Mesodermal cell (in vitro differentiated cells): ENCODE measurements at regions not wholly inside any gene's neighbourhood (a gene's known extent, or its start where the extent isn't known, plus 50 kb on each side); places are given as distances from the start of the nearest gene placed in this dataset.
"Not testable (repeated sequence)": the region's sequence is repeated elsewhere in the genome, so short reads cannot be mapped to it uniquely, and the experiment has no call there.

Source experiments
- H3K27ac ChIP-seq: 2 replicates; pipeline ENCODE4 v1.7.0; 2013; ENCODE audit warnings: mild to moderate bottlenecking, low read depth, low read length, moderate library complexity; ENCODE audit not compliant: severe bottlenecking
- H3K36me3 ChIP-seq: 2 replicates; pipeline ENCODE4 v1.7.1; 2013; ENCODE audit warnings: mild to moderate bottlenecking, low read length, moderate library complexity; ENCODE audit not compliant: control insufficient read depth, insufficient read depth
- H3K4me1 ChIP-seq: one replicate; pipeline ENCODE4 v1.7.1; 2013; ENCODE audit warnings: mild to moderate bottlenecking, low read length; ENCODE audit not compliant: insufficient read depth, control insufficient read depth, poor library complexity, severe bottlenecking
- H3K4me3 ChIP-seq: 2 replicates; pipeline ENCODE4 v1.7.0; 2013; ENCODE audit warnings: low read length, control low read depth, mild to moderate bottlenecking; ENCODE audit not compliant: insufficient read depth, poor library complexity, severe bottlenecking; ENCODE audit errors: extremely low read depth
- H3K9me3 ChIP-seq: 2 replicates; pipeline ENCODE4 v1.7.1; 2013; ENCODE audit warnings: mild to moderate bottlenecking, low read length, moderate library complexity; ENCODE audit not compliant: control insufficient read depth
- WGBS, 2 experiments: methylation state at CpG; one replicate each; pipeline ENCODE4 v1.1.5; 2013; ENCODE audit warnings: missing lambda C conversion rate in 2 of 2; ENCODE audit not compliant: insufficient coverage in 2 of 2; 5-methylcytosine and 5-hydroxymethylcytosine counted together

- no peak overlapping the region for H3K27ac ChIP-seq
- no peak overlapping the region for H3K4me3 ChIP-seq
- WGBS, 2 experiments, result 88 to 100% methylated on average over 4 to 5 of the region's 6 CpGs
- no peaks in the 10 kb centered on the region for H3K36me3 ChIP-seq
- peaks cover 6% of the 10 kb centered on the region for H3K4me1 ChIP-seq
- H3K9me3 ChIP-seq, result no peaks in the 10 kb centered on the region
Measured at GRCh38 chr10:3931224-3931623, 146.2 kb upstream of the KLF6 start.

DNA sequence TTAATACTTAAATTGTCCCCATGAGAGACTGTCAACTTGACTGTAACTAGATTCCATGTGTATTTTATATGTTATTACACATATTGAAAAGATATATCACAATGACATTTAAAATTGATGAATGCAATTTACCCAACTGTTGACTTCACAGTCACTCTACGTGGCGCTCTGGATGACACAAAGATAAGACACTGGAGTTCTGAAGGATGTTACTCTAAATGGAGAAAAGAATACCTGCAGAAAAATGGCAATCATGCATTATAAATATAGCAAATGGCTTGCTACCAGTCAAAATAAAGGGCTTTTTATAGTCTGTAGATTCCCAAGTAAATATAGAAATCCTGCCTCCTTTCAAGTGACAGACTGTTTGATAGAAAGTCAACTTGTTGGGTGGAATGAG, 143.6 kb upstream of the KLF6 start:
- WGBS, 2 experiments, result 100% methylated on average over 2 of the region's 2 CpGs; no CpG with 5 or more reads in 1 of the 2 experiments
- Histone ChIP-seq H3K27ac (no peak overlapping the region), H3K4me1 (peaks cover 6% of the 10 kb centered on the region), H3K9me3 (no peaks in the 10 kb centered on the region), H3K4me3 (no peak overlapping the region), H3K36me3 (no peaks in the 10 kb centered on the region)

DNA sequence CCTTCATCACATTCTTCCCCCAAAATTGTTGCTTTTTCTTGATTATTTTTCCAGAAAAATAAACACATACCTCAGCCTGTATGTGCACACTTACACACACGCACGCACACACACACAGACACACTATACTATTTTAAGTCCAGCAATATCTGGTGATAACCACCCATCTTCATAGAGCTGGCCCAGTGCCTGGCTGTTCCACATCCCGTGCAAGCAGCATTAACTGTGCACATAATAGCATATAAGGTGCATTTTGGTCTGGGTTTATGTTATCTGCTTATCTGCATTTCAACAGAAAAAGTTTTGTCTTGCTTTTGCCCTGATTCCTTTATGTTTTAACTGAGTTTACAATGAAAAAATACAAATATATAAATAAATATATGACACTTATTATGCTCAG, 143.1 kb upstream of the KLF6 start:
- Histone ChIP-seq H3K4me1 (peaks cover 6% of the 10 kb centered on the region), H3K36me3 (no peaks in the 10 kb centered on the region), H3K27ac (no peak overlapping the region), H3K9me3 (no peaks in the 10 kb centered on the region), H3K4me3 (no peak overlapping the region)
- 50 to 84% methylated on average over 2 of the region's 3 CpGs for WGBS, 2 experiments

GRCh38 chr10:3926675-3927525, 141.9 kb upstream of the KLF6 start:
- Histone ChIP-seq H3K36me3 (no peaks in the 10 kb centered on the region), H3K4me3 (no peak overlapping the region), H3K27ac (no peak overlapping the region), H3K9me3 (no peaks in the 10 kb centered on the region), H3K4me1 (peaks cover 6% of the 10 kb centered on the region)
- WGBS, 2 experiments, result 72 to 75% methylated on average over 14 to 16 of the region's 18 CpGs

GRCh38 chr10:3926258-3926657, 141.2 kb upstream of the KLF6 start:
- H3K36me3 ChIP-seq, result no peaks in the 10 kb centered on the region
- WGBS, 2 experiments, result no CpG with 5 or more reads among the region's 4 CpGs
- no peak overlapping the region for H3K27ac ChIP-seq
- no peaks in the 10 kb centered on the region for H3K9me3 ChIP-seq
- no peak overlapping the region for H3K4me3 ChIP-seq
- H3K4me1 ChIP-seq, result peaks cover 6% of the 10 kb centered on the region

- H3K36me3 ChIP-seq, result no peaks in the 10 kb centered on the region
- no peak overlapping the region for H3K27ac ChIP-seq
- H3K4me1 ChIP-seq, result peaks cover 6% of the 10 kb centered on the region
- H3K4me3 ChIP-seq, result no peak overlapping the region
- 94 to 100% methylated on average over 4 of the region's 4 CpGs for WGBS, 2 experiments
- no peaks in the 10 kb centered on the region for H3K9me3 ChIP-seq
Measured at GRCh38 chr10:3925184-3925583, 140.2 kb upstream of the KLF6 start.

- Histone ChIP-seq H3K9me3 (no peaks in the 10 kb centered on the region), H3K4me1 (peaks cover 6% of the 10 kb centered on the region), H3K36me3 (no peaks in the 10 kb centered on the region), H3K4me3 (no peak overlapping the region), H3K27ac (no peak overlapping the region)
- WGBS, 2 experiments, result 94 to 98% methylated on average over 2 to 4 of the region's 5 CpGs
Measured at GRCh38 chr10:3924344-3924743, 139.3 kb upstream of the KLF6 start.

DNA sequence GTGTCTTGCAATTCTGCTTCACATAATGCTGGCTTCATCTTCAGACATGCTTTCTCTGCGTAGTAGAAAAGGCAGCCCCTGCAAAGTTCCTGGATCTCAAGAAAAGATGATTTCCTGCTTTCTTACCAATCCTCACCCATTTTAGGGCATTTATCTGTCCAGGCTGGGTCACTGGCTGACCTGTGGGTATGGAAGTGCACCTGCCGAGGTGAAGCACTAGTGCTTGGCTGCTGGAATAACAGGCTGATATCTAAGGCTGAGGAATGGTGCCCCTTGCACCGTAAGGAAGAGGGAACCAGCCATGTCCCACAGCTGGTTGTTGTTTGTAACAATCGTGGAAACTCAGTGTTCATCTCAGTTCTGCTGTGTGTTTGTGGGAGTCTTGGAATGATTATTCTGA, 138.0 kb upstream of the KLF6 start:
- H3K27ac ChIP-seq, result no peak overlapping the region
- H3K4me1 ChIP-seq, result peaks cover 6% of the 10 kb centered on the region
- WGBS, 2 experiments, result 63 to 71% methylated on average over 3 to 4 of the region's 4 CpGs

DNA sequence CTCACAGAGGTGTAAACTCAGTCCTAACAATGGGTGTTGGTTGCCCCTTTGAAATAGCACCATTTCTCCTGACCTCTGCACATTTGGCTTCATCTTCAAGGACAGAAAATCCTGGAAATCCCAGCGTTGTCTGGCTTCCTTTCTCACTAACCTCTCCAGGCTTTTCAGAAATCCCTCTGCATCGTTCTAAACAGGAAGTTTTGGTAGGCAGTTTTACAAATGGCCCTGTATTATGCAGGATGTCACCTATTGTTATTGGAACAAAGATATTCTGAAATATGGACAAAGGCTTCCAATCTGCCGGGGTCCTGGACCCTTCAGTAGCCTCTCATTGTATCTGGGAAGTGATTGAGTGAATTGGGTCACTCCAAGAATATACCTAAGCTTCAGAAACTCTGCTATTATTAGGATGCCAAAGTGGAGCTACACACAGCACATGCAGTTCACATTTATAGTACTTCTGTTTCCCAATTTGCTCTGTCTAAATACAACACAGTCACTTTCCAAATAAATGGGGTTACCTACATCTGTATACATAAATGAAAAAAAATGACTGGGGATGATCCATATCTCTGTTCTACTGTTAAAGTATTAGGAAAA, 134.8 kb upstream of the KLF6 start:
- H3K36me3 ChIP-seq, result no peaks in the 10 kb centered on the region
- WGBS, 2 experiments, result 33 to 86% methylated on average over 1 of the region's 3 CpGs
- H3K27ac ChIP-seq, result no peak overlapping the region
- H3K4me1 ChIP-seq, result no peaks in the 10 kb centered on the region
- peaks cover 10% of the 10 kb centered on the region for H3K9me3 ChIP-seq
- no peak overlapping the region for H3K4me3 ChIP-seq

More for the DNA sequence above, 138.0 kb upstream of the KLF6 start:
- peaks cover 9% of the 10 kb centered on the region for H3K9me3 ChIP-seq
- H3K4me3 ChIP-seq, result no peak overlapping the region
- no peaks in the 10 kb centered on the region for H3K36me3 ChIP-seq

- WGBS, 2 experiments, result 88% methylated on average over 4 of the region's 6 CpGs; no CpG with 5 or more reads in 1 of the 2 experiments
- H3K27ac ChIP-seq, H3K4me1 ChIP-seq, H3K36me3 ChIP-seq, H3K4me3 ChIP-seq, H3K9me3 ChIP-seq: not testable (repeated sequence)
Measured at GRCh38 chr10:3917392-3917791, 132.4 kb upstream of the KLF6 start.

GRCh38 chr10:3914733-3915132, 129.7 kb upstream of the KLF6 start:
- Histone ChIP-seq H3K27ac (no peak overlapping the region), H3K4me3 (no peak overlapping the region), H3K36me3 (no peaks in the 10 kb centered on the region), H3K4me1 (peaks cover 10% of the 10 kb centered on the region), H3K9me3 (peaks cover 10% of the 10 kb centered on the region)
- WGBS, 2 experiments, result 89 to 97% methylated on average over 4 of the region's 5 CpGs
